NCI-H748 (cell line): ENCODE measurements at regions not wholly inside any gene's neighbourhood (a gene's known extent, or its start where the extent isn't known, plus 50 kb on each side); places are given as distances from the start of the nearest gene placed in this dataset.

Source experiments
- DNase-seq: peaks from one replicate; lab custom pipeline; 2025; ENCODE audit not compliant: unreplicated experiment; lab: John Stamatoyannopoulos, UW

DNA sequence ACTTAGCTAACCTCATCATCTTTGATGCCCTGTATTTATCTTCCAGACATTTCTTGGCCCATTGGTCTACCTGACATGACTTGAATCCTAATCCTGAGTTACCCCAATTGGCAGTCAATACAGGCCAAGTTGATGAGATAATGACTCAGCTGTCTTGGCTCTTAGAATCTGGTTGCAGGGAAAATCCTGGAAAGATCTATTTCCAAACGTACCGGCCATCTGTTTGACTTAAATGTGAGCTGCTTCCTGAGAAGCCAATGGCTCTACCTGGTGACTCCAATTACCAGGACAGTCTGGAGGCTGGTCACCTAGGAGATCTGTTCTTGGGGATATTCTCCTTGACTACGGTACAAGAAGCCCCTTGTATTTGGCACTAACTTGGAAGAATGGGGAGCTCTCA lies 475.2 kb upstream of the BRINP1 start:
- no peak for DNase-seq

DNA sequence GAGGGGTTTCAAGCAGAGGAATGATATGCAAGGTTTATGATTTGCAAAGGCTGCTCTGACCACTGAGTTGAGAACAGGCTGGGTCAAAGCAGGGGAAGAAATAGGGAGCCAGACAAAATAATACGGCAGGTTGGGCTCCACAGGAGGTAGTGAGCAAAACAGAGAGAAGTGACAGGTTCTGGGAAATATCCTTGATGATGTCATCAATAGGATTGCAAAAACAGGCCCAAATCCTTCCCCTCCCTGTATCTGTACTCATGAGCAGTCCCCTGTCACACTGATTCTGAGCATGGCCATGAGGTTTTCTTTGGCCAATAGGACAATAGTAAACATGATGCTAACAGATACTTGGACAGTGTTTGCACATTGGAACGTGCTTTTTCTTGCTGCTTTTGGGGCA lies 471.8 kb upstream of the BRINP1 start:
- no peak for DNase-seq

DNA sequence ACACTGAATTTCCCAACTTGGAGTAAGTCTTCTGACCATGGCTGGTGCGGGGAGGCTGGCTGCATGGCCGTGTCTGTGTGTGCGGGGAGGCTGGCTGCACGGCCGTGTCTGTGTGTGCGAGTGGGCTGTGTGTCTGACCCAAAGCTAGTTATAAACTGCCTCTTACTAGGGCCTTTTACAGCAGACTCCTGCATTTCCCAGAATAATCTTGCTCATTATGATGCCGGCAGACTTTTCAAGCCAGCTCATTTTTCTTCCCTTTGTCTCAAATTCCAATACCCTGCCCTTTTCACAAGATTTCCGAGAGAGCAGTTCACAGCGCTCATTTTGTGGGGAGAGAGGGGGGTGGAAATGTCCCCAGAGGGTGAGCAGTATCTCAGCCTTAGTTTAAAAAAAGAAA lies 470.7 kb upstream of the BRINP1 start:
- no peak for DNase-seq

DNA sequence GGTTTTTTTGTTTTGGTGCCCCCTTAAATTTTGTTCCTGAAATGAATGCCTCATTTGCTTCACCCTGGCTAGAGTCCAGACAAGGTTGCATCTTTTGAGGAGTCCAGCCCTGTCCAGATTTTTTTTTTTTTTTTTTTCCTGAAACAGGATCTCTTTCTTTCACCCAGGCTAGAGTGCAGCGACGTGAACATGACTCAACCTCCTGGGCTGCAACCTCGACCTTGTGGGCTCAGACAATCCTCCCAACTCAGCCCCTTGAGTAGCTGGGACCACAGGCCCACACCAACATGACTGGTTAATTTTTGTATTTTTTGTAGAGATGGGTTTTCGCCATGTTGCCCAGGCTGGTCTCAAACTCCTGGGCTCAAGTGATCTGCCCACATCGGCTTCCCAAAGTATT lies 469.0 kb upstream of the BRINP1 start:
- DNase-seq = no peak

DNA sequence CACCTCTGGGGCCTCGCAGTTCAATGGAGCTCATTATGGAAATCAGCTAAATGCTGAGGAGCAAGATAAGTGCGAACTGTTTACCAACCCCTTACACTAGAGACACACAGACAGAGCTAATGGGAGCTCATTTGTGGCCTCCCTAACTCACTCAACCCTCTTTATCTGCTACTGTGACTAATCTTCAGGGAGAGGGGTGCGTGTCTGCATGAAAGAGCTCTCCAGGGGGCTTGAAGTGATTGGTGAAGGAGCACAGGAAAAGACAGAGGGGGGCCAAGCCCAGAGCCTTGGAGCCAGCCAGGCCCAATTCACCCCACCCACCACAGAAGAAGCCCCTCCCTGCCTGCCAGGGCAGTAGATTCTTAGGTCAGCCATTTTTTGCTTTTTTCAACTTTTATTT lies 466.8 kb upstream of the BRINP1 start:
- peak; percentile 54 for DNase-seq

DNA sequence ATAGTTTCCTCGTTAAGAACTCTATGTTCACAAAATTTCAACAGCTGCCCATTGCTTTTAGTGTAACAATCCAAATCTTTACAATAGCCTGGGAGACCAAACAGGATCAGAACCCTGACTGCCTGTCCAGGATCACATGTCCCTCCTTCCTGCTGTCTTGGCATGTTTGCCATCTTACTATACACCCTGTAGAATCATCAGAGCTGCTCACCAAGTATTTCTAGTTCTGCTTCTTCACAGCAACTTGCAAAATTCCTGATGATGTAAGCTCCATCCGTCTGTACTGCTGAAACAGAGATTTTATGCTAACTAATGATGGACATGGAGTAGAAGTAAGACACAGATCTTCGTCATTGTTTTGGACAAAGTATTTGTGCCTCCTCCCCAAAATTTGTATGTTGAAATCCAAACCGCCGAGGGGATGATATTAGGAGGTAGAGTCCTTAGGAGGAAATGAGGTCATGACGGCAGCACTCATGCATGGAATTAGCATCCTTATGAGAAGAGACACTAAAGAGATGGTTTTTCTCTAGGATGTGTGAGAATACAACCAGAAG lies 464.9 kb upstream of the BRINP1 start:
- DNase-seq = no peak

DNA sequence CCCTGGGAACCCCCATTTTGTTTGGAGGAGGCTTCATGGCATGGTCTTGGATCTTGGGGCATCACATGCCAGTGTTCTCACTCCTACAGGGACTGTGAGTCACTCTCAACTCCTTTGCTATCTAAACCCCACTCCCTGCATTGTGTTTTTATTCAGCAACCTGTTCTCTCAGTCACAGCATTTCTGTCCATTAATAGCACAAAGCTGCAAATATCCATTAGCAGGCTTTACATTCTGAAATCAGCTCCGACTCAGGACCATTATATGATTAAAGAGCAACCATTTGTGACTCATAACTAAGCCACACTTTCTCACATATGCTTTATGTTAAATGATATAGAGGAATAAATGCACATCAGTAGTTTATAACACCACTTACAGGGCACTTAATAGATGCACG lies 462.1 kb upstream of the BRINP1 start:
- DNase-seq = no peak

DNA sequence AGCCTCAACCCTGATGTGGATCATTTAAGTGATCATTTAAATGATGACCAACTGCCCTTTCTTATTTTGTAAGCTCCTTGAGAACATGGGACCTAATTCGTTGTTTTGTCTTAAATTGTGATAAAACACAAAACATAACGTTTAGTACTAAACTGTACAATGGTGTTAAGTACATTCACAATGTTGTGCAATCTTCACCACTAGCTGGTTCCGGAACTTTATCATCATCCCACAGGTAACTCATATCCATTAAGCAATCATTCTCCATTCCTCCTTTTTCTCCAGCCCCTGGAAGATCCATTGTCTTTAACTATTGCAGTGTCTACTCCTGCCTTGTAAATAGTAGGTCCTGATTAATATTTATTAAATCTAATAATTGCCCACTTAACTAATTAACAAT lies 460.5 kb upstream of the BRINP1 start:
- DNase-seq = no peak

DNA sequence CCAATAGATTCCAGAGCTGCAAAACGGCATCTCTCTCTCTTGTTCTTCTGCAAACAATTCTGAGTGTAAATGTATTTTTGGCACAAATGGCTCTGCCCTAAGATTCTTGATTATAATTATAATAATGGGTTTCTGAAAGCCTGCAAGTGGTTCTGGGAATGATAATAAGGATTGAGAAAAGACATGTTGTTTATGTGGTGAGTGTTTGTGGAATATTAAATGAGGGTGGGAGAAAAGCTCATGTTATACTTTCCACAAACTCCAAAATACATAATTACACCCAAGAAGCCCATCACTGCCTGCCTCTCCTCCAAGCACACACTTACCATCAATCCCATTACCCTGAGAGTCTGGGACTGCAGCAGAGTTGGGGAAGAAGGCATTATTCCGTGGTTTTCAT lies 460.0 kb upstream of the BRINP1 start:
- no peak for DNase-seq

DNA sequence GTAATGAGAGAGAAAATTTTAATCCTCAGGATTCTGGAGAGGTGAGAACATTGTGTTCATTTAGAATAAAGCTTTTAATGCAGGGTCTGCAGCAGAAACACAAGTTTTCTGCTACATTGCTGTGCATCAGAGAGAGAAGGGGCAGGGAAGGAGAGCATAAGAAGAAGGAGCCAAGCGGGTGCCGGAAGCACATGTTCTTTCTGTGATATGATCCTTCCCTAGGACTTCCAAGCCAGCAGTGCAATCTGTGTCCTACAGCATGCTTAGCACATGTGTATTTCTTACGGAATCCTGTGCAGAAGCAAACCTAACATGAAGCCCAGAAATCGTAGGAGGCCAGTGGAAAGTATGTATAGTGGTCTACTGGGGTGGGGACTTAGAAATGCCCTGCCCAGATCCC lies 458.3 kb upstream of the BRINP1 start:
- DNase-seq = no peak

DNA sequence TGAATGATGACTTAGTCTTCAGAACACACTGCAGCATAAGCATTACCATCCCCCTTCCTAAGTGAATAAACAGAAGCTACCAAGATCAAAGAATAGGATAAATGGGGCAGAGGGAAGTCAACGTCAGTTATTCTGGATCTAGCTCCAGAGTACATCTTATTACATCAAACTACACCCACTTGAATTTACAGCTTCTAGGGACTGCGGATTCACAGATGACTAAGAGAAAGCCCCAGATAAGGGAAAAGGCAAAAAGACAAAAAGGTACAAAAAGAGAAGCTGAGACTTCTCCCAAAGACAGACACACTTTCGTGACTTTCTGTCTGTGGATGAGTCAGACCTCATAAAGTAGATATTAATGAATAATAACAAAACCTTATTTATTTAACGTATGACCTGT lies 457.9 kb upstream of the BRINP1 start:
- no peak for DNase-seq

DNA sequence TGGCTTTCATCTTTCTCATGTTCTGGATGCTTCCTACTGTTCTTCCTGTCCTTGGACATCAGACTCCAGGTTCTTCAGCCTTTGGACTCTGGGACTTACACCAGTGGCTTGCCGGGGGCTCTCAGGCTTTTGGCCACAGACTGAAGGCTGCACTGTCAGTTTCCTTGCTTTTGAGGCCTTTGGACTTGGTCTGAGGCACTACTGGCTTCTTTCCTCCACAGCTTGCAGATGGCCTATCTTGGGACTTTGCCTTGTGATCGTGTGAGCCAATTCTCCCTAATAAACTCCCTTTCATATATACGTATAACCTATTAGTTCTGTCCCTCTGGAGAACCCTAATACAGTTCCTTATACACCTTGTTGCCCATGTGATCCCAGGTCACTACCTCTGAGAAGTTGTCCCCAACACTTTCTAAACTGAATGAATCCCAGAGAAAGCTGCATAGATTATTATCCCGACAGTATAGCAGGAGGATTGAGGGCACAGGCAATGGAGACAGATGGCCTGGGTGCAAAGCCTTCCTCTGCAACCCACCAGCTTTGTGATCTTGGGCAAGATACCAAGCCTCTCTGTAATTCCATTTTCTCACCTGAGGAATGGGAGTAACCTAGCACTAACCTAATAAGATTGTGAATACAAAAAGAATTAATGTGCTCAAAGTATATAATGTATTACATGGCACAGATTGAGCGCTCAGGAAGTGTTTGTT lies 449.6 kb upstream of the BRINP1 start:
- DNase-seq = no peak

DNA sequence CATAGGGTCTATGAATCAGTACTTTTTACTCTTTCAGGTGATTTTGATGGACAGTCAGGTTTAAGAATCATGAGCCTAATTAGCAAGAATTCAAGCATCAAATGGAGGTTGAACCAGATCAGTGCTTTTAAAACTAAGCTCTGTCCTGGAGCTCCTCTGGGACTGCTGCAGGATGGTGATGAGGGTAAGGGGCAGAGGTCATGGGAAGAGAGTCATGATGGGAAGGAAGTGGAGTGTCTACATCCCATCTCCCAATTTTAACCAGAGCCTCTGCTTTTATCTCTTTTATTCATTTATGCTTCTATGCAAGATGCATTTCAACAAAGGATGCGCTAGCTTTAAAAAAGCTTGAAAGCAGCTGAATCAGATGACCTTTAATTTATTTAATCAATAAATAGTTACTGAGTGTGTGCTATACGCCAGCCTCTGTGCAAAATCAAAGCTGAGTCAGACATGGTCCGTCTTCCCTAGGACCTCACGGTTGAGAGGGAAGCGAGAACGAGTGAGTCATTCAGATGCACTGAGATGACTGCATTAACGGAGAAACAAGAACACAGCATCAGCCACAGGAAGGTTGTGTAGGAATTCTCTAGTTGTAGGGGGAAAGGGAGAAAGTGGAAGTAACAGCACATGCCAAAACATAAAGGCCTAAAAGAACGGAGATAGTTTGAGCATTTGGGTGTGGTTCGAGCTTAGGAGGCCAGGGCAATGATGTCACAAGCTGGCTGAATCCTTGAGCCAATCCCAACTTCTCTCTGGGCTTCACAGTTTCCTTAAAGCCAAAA lies 441.6 kb upstream of the BRINP1 start:
- no peak for DNase-seq

DNA sequence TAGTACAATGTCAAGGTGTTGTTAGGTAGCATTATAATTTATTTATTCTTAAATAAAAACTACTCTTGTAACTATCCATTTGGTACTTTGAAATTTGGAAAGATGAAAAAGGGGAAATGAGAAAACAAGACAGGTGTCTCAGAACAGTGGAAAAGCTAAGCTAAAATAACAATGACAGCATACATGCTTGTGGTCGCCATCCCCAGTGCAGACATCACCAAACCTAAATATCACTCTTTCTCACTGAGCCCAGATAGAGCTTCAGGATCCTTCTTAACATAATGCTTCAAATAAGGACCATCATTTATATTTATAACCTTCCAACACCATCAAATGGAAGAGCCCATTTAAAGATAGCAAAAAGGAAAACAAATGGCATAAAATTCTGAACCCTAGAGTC lies 434.4 kb upstream of the BRINP1 start:
- no peak for DNase-seq

DNA sequence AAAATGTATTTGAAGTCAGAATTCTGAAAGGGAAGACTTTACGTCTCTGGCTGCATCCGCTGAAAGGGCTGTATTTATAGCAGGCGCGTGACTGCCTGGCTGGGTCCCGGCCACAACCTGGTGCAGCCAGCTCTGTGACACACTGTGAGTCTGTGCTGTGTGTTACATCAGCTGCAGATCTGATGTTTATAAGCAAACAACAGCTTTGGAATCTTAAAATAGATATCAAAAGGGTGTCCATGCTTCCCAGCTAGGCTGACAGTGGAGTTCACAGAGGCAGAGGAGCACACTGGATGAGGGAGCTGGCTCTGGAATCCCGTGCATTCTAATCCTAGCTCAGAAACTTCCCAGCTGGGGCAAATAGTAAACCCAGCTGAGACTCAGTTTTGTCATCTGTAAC lies 433.4 kb upstream of the BRINP1 start:
- peak; percentile 15 for DNase-seq

DNA sequence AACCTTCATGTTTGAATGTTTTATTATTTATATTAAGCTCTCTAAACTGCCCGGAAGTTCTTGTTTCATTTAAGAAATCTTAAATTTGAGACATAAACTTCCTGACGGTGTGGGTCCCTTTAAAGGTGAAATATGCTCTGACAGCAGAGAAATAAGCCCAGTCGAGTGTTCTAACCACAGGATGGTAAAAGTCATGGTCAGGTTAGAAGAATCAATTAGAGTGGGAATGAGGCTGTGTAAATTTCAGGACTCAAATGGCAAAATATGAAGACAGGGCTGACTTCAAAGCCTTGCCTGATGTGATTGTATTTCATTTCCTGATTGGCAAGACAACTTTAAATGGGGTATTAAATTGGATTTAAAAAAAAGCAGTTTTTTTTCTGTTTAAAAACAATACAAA lies 432.9 kb upstream of the BRINP1 start:
- no peak for DNase-seq

DNA sequence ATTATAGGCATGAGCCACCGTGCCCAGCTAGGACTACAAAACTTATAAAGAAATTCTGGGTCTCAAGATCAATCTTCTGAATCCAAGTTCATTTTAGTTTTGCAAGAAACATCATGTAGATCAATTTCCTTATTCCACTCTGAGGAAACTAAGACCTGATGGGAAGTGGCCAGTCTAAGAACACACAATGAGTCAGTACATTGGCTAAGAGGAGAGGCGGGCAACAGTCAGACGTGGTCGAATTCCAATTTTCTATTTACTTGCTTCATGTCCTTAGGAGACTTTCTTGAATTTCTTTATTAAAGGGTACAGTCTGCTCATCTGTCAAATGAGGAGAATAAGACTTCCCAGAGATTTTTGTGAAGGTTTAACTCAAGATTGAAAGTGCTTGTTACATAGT lies 432.1 kb upstream of the BRINP1 start:
- no peak for DNase-seq

DNA sequence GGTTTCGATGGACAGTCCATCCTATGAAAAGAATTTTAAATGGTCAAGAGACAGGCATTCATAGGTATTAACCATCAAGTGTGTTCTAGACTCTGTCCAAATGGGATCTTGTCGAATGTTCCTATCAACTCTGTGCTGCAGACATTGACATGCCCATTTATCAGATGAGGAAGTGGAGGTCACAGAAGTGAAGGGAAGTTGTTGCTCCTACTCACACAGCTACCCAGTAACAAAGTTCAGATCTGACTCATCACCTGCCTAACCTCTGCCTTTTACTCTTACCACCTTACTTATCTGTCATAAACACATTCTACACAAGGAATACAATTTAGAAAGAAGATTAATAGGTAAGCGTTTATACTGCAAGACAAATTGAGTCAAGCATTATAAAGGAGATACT lies 426.2 kb upstream of the BRINP1 start:
- DNase-seq = no peak

DNA sequence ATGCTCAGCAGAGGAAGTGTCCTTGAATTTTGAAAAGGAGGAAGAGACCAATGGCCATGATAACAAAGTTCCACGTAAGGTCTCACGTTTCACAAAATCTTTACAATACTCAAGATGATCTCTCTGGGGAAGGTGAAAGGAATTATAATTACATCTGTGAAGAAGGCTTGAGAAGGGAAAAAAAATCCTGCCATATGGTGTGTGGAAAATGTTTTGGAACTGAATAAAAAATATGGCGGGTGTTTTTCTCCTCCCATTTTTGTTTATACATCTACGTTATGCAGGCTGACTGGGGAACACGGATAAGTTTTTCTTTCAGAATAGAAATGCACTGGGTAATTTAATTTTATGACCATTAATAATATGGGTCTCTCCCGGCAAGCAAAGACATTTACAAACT lies 425.6 kb upstream of the BRINP1 start:
- DNase-seq = no peak

DNA sequence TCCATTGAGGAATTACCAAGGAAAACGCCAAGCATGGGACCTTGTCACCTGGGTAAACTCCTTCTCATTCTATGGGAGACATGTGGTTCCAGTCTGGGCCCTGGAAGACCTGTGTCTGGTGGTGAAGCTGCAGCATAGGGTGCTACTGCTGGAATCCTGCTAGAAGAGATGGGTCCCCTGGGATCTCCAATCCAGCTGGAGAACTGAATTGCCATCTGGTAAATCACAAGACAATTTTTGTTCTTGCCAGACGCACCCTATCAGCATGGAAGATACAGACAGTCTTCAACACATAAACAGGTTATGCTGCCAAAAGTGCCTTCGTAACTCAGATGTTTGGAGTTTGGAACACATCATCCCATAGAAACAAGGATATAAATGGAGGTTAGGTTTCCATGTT lies 424.0 kb upstream of the BRINP1 start:
- no peak for DNase-seq

DNA sequence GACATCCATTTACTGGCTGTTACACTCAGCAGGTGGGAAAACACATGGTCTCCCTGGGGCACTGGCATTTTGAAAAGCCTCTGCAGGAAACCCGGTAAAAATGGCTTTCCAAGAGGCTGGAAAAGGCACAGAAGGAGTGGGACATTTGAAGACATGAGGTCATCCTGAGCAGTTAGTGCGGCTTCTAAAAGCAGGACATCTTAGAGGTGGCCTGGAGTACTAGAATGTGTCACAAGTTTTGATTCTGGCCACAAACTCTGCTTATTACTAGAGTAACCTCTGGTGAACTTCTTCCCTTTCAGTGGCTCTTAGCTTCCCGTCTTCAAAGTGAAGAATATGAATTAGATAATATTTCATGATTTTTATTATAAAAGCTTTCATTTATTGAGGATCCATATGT lies 423.0 kb upstream of the BRINP1 start:
- no peak for DNase-seq

DNA sequence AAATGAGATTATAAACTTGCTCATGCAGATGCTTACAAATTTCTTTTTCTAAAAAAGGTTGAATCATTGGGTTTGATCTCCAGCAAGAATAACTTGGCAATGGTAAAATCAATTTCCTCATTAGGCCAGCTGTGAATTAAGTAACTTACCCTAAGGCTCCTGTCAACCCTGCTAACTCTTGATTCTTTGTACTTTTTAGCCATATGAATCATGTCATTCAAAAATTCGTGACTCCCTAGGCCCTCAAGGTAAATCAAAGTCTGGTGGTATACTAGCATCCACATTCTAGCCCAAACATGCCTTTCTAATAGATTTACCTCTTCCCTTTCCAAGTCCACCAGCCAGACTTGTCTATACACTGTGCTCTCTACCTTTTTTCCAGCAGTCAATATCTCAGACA lies 420.8 kb upstream of the BRINP1 start:
- no peak for DNase-seq

DNA sequence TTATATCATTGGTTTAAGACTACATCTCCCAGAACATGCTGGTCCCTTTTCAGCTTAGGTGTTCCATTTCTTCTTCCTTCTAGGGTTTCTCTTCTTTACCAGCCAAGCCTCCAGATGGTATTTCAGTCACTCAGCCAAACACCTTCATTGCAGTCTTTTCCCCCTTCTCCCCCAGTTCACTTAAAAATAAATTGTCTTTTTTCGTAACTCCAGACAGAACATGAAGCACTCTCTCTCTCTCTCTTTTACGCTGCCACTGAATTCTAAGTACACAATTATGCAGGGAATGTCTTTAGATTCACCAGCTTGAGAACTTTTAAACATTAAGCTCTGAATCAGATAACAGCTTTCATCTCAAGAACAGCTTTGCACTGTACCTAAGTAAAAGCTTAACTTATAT lies 419.7 kb upstream of the BRINP1 start:
- no peak for DNase-seq
